ENCODE measurements at regions not wholly inside any gene's neighbourhood (a gene's known extent, or its start where the extent isn't known, plus 50 kb on each side); places are given as distances from the start of the nearest gene placed in this dataset.
"Not testable (repeated sequence)": the region's sequence is repeated elsewhere in the genome, so short reads cannot be mapped to it uniquely, and the experiment has no call there.

GRCh38 chr11:49303080-49303479 lies 94.7 kb upstream of the FOLH1 start:
- no peak for DNase-seq

GRCh38 chr11:49302360-49302759 lies 94.0 kb upstream of the FOLH1 start:
- no peak for DNase-seq

GRCh38 chr11:49298017-49298416 lies 89.6 kb upstream of the FOLH1 start:
- not testable (repeated sequence) for DNase-seq

GRCh38 chr11:49283911-49284310 lies 75.5 kb upstream of the FOLH1 start:
- DNase-seq = not testable (repeated sequence)

- not testable (repeated sequence) for DNase-seq
Observed at GRCh38 chr11:49283282-49283681, 74.9 kb upstream of the FOLH1 start.

- DNase-seq = not testable (repeated sequence)
Observed at GRCh38 chr11:49282125-49282524, 73.7 kb upstream of the FOLH1 start.

GRCh38 chr11:49277951-49278350 lies 69.5 kb upstream of the FOLH1 start:
- not testable (repeated sequence) for DNase-seq
